Chondrocyte (in vitro differentiated cells): ENCODE measurements at regions not wholly inside any gene's neighbourhood (a gene's known extent, or its start where the extent isn't known, plus 50 kb on each side); places are given as distances from the start of the nearest gene placed in this dataset.

ENCODE experiments used
- DNase-seq: peaks from one replicate; pipeline ENCODE4 v3.0.0; 2021; ENCODE audit warnings: mixed read lengths, low spot score
- H3K27ac Mint-ChIP-seq: one replicate; pipeline ENCODE4 v1.8.0; 2021; ENCODE audit warnings: mild to moderate bottlenecking, moderate library complexity, mixed read lengths; ENCODE audit not compliant: unreplicated experiment
- H3K27me3 Mint-ChIP-seq: 2 replicates; pipeline ENCODE4 v1.8.0; 2021; ENCODE audit warnings: low read depth, mixed read lengths
- H3K36me3 Mint-ChIP-seq: 2 replicates; pipeline ENCODE4 v1.8.0; 2021; ENCODE audit warnings: low read depth, mixed read lengths
- H3K4me1 Mint-ChIP-seq: 2 replicates; pipeline ENCODE4 v1.8.0; 2021; ENCODE audit warnings: low read depth, mild to moderate bottlenecking, mixed read lengths
- H3K4me3 Mint-ChIP-seq: one replicate; pipeline ENCODE4 v1.8.0; 2021; ENCODE audit warnings: mild to moderate bottlenecking, moderate library complexity, mixed read lengths; ENCODE audit not compliant: unreplicated experiment
- H3K9me3 Mint-ChIP-seq: 2 replicates; pipeline ENCODE4 v1.8.0; 2021; ENCODE audit warnings: low read depth, mixed read lengths
- CTCF ChIP-seq: fragments of 200-600 bp; sonication (generic); IDR thresholded peaks from 2 replicates; pipeline ENCODE4 v1.5.0; 2021; ENCODE audit warnings: antibody characterized with exemption, mild to moderate bottlenecking, moderate library complexity

DNA sequence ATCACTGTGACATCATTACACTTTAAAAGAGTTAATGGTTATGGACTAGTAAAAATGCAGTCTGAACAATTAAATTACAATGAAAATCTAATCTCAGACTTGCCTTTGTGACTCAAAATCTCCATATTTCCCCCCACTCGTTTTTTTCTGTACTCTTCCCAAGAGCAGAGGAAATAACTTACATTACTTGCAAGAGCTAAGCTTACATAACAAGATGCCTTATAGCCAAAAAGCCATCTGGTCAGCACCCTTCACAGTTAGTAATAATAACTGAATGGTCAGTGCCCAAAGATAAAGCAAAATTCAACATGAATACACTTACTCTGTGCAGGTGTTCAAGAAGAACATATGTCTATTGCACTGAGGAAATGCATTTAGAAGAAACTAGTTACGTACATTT is 1381.5 kb upstream of the CELF2 start:
- Mint-ChIP-seq H3K27ac (no peak overlapping the region), H3K4me3 (no peak overlapping the region), H3K36me3 (no peaks in the 10 kb centered on the region), H3K27me3 (no peaks in the 10 kb centered on the region), H3K9me3 (peaks cover 2% of the 10 kb centered on the region), H3K4me1 (peaks cover 2% of the 10 kb centered on the region)
- TF ChIP-seq CTCF = no peak
- DNase-seq = no peak

- Mint-ChIP-seq H3K36me3 (peaks cover 8% of the 10 kb centered on the region), H3K9me3 (peaks cover 26% of the 10 kb centered on the region), H3K4me1 (no peaks in the 10 kb centered on the region), H3K4me3 (no peak overlapping the region), H3K27ac (no peak overlapping the region), H3K27me3 (peaks cover 2% of the 10 kb centered on the region)
- TF ChIP-seq CTCF = no peak
- no peak for DNase-seq
These were observed 1373.9 kb upstream of the CELF2 start for GRCh38 chr10:9643782-9644181.

DNA sequence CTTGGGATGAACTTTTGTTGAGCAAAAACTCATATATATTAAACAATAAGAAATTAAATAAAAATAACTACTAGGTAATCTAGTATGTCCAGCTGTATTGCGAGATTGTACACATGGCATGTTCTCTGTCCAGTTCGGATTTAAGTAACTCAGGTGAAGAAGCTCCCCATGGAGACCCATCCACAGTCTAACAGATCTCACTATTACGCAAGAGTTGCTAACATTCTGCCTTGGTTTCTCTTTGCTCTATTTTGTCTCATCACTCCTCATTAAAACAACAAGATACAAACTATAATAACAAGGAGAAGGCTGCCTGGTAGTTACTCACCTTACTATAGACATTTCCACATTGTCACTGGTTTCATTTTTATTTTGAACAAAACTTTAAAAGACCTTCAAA is 1372.3 kb upstream of the CELF2 start:
- DNase-seq = no peak
- no peaks in the 10 kb centered on the region for H3K4me1 Mint-ChIP-seq
- H3K4me3 Mint-ChIP-seq = no peak overlapping the region
- no peak for TF ChIP-seq CTCF
- H3K27me3 Mint-ChIP-seq = peaks cover 8% of the 10 kb centered on the region
- peaks cover 25% of the 10 kb centered on the region for H3K9me3 Mint-ChIP-seq
- peaks cover 8% of the 10 kb centered on the region for H3K36me3 Mint-ChIP-seq
- no peak overlapping the region for H3K27ac Mint-ChIP-seq

DNA sequence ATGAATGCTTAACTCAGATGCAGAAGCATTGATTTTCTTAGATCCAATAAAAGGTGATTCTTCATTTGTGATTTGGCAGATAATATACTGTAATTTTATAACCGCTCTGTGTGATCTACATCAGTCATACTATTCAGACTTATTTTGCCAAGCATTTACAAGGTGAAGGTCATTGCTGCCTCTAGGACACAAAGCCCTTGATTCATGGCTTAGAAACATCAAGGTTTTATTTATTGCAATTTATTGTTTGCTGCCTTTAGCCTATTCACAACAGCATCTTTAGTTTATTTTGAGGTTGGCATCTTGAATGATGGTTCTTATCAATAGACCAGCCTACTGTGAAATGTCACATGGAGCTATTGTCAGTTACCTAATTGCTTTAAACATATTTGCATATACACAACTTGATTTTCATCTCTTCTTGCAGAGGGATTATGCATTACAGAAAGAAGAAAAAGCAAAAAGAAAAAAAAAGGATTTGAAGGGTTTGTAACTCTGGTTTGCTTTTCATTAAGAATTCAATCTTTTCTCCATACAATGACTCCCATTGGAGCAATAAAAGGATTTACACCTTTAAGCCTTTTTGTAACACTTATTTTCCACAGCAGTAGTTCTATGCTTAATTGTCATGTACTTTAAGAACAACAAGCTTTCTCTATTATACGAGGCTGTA is 1371.6 kb upstream of the CELF2 start:
- TF ChIP-seq CTCF = no peak
- H3K4me3 Mint-ChIP-seq = no peak overlapping the region
- peaks cover 8% of the 10 kb centered on the region for H3K27me3 Mint-ChIP-seq
- H3K27ac Mint-ChIP-seq = no peak overlapping the region
- H3K36me3 Mint-ChIP-seq = peaks cover 8% of the 10 kb centered on the region
- H3K4me1 Mint-ChIP-seq = no peaks in the 10 kb centered on the region
- DNase-seq = no peak
- peaks cover 25% of the 10 kb centered on the region for H3K9me3 Mint-ChIP-seq

GRCh38 chr10:9654261-9654660 is 1363.4 kb upstream of the CELF2 start:
- Mint-ChIP-seq H3K27ac (no peak overlapping the region), H3K27me3 (peaks cover 2% of the 10 kb centered on the region), H3K4me3 (no peak overlapping the region), H3K4me1 (peaks cover 10% of the 10 kb centered on the region), H3K9me3 (peaks cover 4% of the 10 kb centered on the region), H3K36me3 (no peaks in the 10 kb centered on the region)
- DNase-seq = no peak
- TF ChIP-seq CTCF = no peak
